Stimulated activated naive CD4-positive, alpha-beta T cell treated with Interleukin-2 at 50 U/mL for 16 hours (primary cell): ENCODE measurements at regions not wholly inside any gene's neighbourhood (a gene's known extent, or its start where the extent isn't known, plus 50 kb on each side); places are given as distances from the start of the nearest gene placed in this dataset.

Experiments used
- DNase-seq: peaks from one replicate; lab custom pipeline; 2025; lab: John Stamatoyannopoulos, UW

- no peak for DNase-seq
Observed at GRCh38 chr14:34126586-34126985, 175.7 kb upstream of the EGLN3 start.

GRCh38 chr14:34124585-34124984 is 173.7 kb upstream of the EGLN3 start:
- DNase-seq, result no peak

- no peak for DNase-seq
Observed at GRCh38 chr14:34122650-34123049, 171.8 kb upstream of the EGLN3 start.

- DNase-seq, result no peak
Observed at GRCh38 chr14:34122081-34122480, 171.2 kb upstream of the EGLN3 start.

- DNase-seq, result no peak
Observed at GRCh38 chr14:34120185-34120977, 169.5 kb upstream of the EGLN3 start.

GRCh38 chr14:34119107-34119858 is 168.4 kb upstream of the EGLN3 start:
- DNase-seq, result no peak

- no peak for DNase-seq
Observed at GRCh38 chr14:34113991-34114390, 163.1 kb upstream of the EGLN3 start.

GRCh38 chr14:34113005-34113511 is 162.2 kb upstream of the EGLN3 start:
- no peak for DNase-seq

GRCh38 chr14:34111953-34112352 is 161.1 kb upstream of the EGLN3 start:
- no peak for DNase-seq

GRCh38 chr14:34111505-34111904 is 160.6 kb upstream of the EGLN3 start:
- no peak for DNase-seq

GRCh38 chr14:34110531-34110930 is 159.7 kb upstream of the EGLN3 start:
- DNase-seq, result no peak

GRCh38 chr14:34107441-34107840 is 156.6 kb upstream of the EGLN3 start:
- DNase-seq, result no peak

GRCh38 chr14:34106310-34106709 is 155.4 kb upstream of the EGLN3 start:
- DNase-seq, result no peak

GRCh38 chr14:34104489-34105397 is 153.9 kb upstream of the EGLN3 start:
- DNase-seq, result no peak

GRCh38 chr14:34103176-34103575 is 152.3 kb upstream of the EGLN3 start:
- no peak for DNase-seq

- DNase-seq, result no peak
Observed at GRCh38 chr14:34099635-34100034, 148.8 kb upstream of the EGLN3 start.

GRCh38 chr14:34098985-34099349 is 148.1 kb upstream of the EGLN3 start:
- no peak for DNase-seq

GRCh38 chr14:34098045-34098984 is 147.4 kb upstream of the EGLN3 start:
- DNase-seq, result no peak

- DNase-seq, result no peak
Observed at GRCh38 chr14:34097644-34098043, 146.8 kb upstream of the EGLN3 start.

- no peak for DNase-seq
Observed at GRCh38 chr14:34094384-34094783, 143.5 kb upstream of the EGLN3 start.

GRCh38 chr14:34093883-34094282 is 143.0 kb upstream of the EGLN3 start:
- DNase-seq, result no peak
